Type B pancreatic cell (in vitro differentiated cells): ENCODE measurements at regions not wholly inside any gene's neighbourhood (a gene's known extent, or its start where the extent isn't known, plus 50 kb on each side); places are given as distances from the start of the nearest gene placed in this dataset.

ENCODE experiments used
- DNase-seq: peaks from one replicate; pipeline ENCODE4 v3.0.0; 2021; ENCODE audit warnings: mixed read lengths; ENCODE audit not compliant: unreplicated experiment; ENCODE audit errors: extremely low spot score
- H3K27ac Mint-ChIP-seq: 2 replicates; pipeline ENCODE4 v1.8.0; 2021; ENCODE audit warnings: mild to moderate bottlenecking, mixed read lengths
- H3K27me3 Mint-ChIP-seq: 2 replicates; pipeline ENCODE4 v1.8.0; 2021; ENCODE audit warnings: mixed read lengths
- H3K36me3 Mint-ChIP-seq: 2 replicates; pipeline ENCODE4 v1.8.0; 2021; ENCODE audit warnings: mixed read lengths
- H3K4me1 Mint-ChIP-seq: one replicate; pipeline ENCODE4 v1.8.0; 2021; ENCODE audit warnings: mixed read lengths; ENCODE audit not compliant: unreplicated experiment
- H3K4me3 Mint-ChIP-seq: 2 replicates; pipeline ENCODE4 v1.8.0; 2021; ENCODE audit warnings: mild to moderate bottlenecking, mixed read lengths
- H3K9me3 Mint-ChIP-seq: 2 replicates; pipeline ENCODE4 v1.8.0; 2021; ENCODE audit warnings: mixed read lengths
- TF ChIP-seq, protein P1 (sequence below): fragments of 200-600 bp; sonication (generic); conservative IDR thresholded peaks from 2 replicates; pipeline ENCODE4 v1.5.0; 2021; ENCODE audit warnings: antibody characterized with exemption, mild to moderate bottlenecking

GRCh38 chr18:38616306-38616705 is 1050.7 kb upstream of the CELF4 start:
- Mint-ChIP-seq H3K27ac (no peak overlapping the region), H3K4me3 (no peak overlapping the region), H3K4me1 (no peaks in the 10 kb centered on the region), H3K36me3 (no peaks in the 10 kb centered on the region), H3K27me3 (no peaks in the 10 kb centered on the region), H3K9me3 (no peaks in the 10 kb centered on the region)
- no peak for DNase-seq
- TF ChIP-seq, protein P1, sequence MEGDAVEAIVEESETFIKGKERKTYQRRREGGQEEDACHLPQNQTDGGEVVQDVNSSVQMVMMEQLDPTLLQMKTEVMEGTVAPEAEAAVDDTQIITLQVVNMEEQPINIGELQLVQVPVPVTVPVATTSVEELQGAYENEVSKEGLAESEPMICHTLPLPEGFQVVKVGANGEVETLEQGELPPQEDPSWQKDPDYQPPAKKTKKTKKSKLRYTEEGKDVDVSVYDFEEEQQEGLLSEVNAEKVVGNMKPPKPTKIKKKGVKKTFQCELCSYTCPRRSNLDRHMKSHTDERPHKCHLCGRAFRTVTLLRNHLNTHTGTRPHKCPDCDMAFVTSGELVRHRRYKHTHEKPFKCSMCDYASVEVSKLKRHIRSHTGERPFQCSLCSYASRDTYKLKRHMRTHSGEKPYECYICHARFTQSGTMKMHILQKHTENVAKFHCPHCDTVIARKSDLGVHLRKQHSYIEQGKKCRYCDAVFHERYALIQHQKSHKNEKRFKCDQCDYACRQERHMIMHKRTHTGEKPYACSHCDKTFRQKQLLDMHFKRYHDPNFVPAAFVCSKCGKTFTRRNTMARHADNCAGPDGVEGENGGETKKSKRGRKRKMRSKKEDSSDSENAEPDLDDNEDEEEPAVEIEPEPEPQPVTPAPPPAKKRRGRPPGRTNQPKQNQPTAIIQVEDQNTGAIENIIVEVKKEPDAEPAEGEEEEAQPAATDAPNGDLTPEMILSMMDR, result no peak

DNA sequence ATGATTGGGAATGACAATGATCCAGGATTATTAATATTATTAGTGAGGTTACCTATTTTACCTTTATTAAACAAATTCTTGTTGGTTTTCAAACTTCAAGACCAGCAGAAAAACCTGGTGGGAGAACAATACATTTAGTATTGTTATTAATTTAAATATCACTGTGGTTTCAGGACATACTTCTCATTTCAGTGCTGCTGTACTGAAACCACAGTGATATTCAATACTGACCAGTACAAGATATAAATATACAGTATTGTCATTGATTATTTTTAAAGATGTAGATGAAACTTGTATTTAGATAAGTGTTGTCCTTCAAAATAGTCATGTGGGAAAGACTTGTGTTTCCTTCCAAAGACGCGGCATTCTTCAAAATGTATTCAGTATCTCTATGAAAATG is 1047.3 kb upstream of the CELF4 start:
- Mint-ChIP-seq H3K4me3 (no peak overlapping the region), H3K36me3 (no peaks in the 10 kb centered on the region), H3K9me3 (no peaks in the 10 kb centered on the region), H3K27me3 (no peaks in the 10 kb centered on the region), H3K4me1 (no peaks in the 10 kb centered on the region), H3K27ac (no peak overlapping the region)
- TF ChIP-seq, protein P1, result no peak
- no peak for DNase-seq

- H3K27ac Mint-ChIP-seq, result no peak overlapping the region
- TF ChIP-seq, protein P1, result no peak
- no peak for DNase-seq
- H3K9me3 Mint-ChIP-seq, result no peaks in the 10 kb centered on the region
- H3K27me3 Mint-ChIP-seq, result no peaks in the 10 kb centered on the region
- H3K36me3 Mint-ChIP-seq, result no peaks in the 10 kb centered on the region
- H3K4me3 Mint-ChIP-seq, result no peak overlapping the region
- no peaks in the 10 kb centered on the region for H3K4me1 Mint-ChIP-seq
Measured at GRCh38 chr18:38611036-38611964, 1045.7 kb upstream of the CELF4 start.

DNA sequence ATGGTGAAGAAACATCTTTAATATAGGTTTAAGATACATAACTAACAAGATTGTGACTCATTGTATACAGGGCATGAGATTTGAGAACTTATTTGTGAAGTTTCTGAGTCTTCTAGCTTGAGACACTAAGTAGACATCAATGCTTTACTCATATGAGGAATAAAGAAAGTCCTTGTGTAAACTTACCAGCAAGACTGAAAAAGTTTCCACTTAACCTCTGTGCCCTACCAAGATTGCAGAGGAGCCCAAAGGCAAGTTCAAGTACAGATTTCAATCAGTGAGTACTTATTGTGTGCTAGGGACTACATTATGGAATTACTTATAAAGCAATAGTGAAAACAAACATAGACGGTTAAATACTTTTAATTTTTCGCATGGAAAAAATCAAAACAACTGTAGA is 1041.2 kb upstream of the CELF4 start:
- no peak overlapping the region for H3K27ac Mint-ChIP-seq
- H3K36me3 Mint-ChIP-seq, result no peaks in the 10 kb centered on the region
- peaks cover 3% of the 10 kb centered on the region for H3K27me3 Mint-ChIP-seq
- DNase-seq, result no peak
- no peaks in the 10 kb centered on the region for H3K4me1 Mint-ChIP-seq
- H3K9me3 Mint-ChIP-seq, result no peaks in the 10 kb centered on the region
- TF ChIP-seq, protein P1, result no peak
- no peak overlapping the region for H3K4me3 Mint-ChIP-seq

DNA sequence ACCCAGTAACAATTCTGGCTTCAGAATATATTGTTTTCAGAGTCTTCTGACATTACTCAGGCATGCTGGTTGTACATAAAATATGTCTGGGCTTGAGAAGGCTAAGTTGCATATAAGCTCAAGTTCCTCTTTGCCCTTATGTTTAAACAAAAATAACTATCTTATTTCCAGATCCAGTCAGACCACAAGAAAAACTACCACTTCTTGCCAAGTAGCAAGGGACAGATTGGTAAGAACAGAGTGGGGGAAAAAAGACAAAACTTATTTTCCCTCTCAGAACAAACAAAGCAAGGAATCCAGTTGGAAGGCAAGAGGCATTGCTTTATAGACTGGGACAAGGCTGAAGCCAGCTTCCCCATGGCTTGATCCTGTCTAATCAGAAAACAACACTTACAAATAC is 1036.7 kb upstream of the CELF4 start:
- no peak for DNase-seq
- H3K27me3 Mint-ChIP-seq, result peaks cover 3% of the 10 kb centered on the region

More for the DNA sequence above, 1036.7 kb upstream of the CELF4 start:
- TF ChIP-seq, protein P1, result no peak
- Mint-ChIP-seq H3K4me3 (no peak overlapping the region), H3K4me1 (no peaks in the 10 kb centered on the region), H3K36me3 (no peaks in the 10 kb centered on the region), H3K9me3 (no peaks in the 10 kb centered on the region), H3K27ac (no peak overlapping the region)
